Neural progenitor cell (in vitro differentiated cells): ENCODE measurements at regions not wholly inside any gene's neighbourhood (a gene's known extent, or its start where the extent isn't known, plus 50 kb on each side); places are given as distances from the start of the nearest gene placed in this dataset.

Source experiments
- EZH2 ChIP-seq: fragments of 200-600 bp; sonication (generic); IDR thresholded peaks from 2 replicates; pipeline ENCODE4 v1.6.1; 2017; ENCODE audit warnings: antibody characterized with exemption, mild to moderate bottlenecking, moderate library complexity
- EZH2phosphoT487 ChIP-seq: fragments of 200-600 bp; sonication (generic); IDR thresholded peaks from 2 replicates; pipeline ENCODE4 v1.6.1; 2017; ENCODE audit warnings: antibody characterized with exemption
- TF ChIP-seq, protein P1 (sequence below): fragments of 200-600 bp; sonication (generic); IDR thresholded peaks from 2 replicates; pipeline ENCODE4 v1.5.1; 2017; ENCODE audit warnings: antibody characterized with exemption, mild to moderate bottlenecking

DNA sequence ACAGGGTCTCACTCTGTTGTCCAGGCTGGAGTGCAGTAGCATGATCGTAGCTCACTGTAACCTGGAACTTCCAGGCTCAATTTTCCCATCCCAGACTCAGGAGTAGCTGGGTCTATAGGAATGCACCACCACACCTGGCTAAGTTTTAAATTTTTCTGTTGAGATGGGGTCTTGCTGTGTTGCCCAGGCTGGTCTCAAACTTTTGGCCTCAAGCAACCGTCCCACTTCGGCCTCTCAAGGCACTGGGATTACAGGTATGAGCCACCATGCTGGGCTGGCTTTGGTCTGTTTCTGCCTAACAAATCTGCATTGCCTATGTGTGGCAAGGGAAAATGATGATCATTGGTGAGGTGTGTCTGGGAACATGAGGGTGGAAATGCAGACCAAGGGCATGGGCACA, 59.3 kb upstream of the CLMP start:
- TF ChIP-seq EZH2, result no peak
- TF ChIP-seq, protein P1, sequence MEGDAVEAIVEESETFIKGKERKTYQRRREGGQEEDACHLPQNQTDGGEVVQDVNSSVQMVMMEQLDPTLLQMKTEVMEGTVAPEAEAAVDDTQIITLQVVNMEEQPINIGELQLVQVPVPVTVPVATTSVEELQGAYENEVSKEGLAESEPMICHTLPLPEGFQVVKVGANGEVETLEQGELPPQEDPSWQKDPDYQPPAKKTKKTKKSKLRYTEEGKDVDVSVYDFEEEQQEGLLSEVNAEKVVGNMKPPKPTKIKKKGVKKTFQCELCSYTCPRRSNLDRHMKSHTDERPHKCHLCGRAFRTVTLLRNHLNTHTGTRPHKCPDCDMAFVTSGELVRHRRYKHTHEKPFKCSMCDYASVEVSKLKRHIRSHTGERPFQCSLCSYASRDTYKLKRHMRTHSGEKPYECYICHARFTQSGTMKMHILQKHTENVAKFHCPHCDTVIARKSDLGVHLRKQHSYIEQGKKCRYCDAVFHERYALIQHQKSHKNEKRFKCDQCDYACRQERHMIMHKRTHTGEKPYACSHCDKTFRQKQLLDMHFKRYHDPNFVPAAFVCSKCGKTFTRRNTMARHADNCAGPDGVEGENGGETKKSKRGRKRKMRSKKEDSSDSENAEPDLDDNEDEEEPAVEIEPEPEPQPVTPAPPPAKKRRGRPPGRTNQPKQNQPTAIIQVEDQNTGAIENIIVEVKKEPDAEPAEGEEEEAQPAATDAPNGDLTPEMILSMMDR, result no peak
- no peak for TF ChIP-seq EZH2phosphoT487
